Trophoblast cell (in vitro differentiated cells and primary cell): ENCODE measurements at regions not wholly inside any gene's neighbourhood (a gene's known extent, or its start where the extent isn't known, plus 50 kb on each side); places are given as distances from the start of the nearest gene placed in this dataset.

Source experiments
- DNase-seq, 2 donors: peaks; one replicate each; pipeline ENCODE4 v3.0.0-alpha.2; 2016
- H2AFZ ChIP-seq: 2 replicates; pipeline ENCODE4 v1.6.1; 2013; ENCODE audit warnings: low read length, moderate library complexity, mild to moderate bottlenecking; ENCODE audit not compliant: insufficient read depth, poor library complexity
- H2AK5ac ChIP-seq: 2 replicates; pipeline ENCODE4 v1.6.1; 2013; ENCODE audit warnings: mild to moderate bottlenecking, low read length
- H2BK120ac ChIP-seq: 2 replicates; pipeline ENCODE4 v1.6.1; 2013; ENCODE audit warnings: low read length, mild to moderate bottlenecking, moderate library complexity; ENCODE audit not compliant: insufficient read depth, poor library complexity
- H2BK12ac ChIP-seq: 2 replicates; pipeline ENCODE4 v1.6.1; 2013; ENCODE audit warnings: mild to moderate bottlenecking, low read length, moderate library complexity
- H2BK5ac ChIP-seq: 2 replicates; pipeline ENCODE4 v1.6.1; 2013; ENCODE audit warnings: low read length, low read depth, moderate library complexity, mild to moderate bottlenecking; ENCODE audit not compliant: poor library complexity
- H3K14ac ChIP-seq: 2 replicates; pipeline ENCODE4 v1.6.1; 2013; ENCODE audit warnings: mild to moderate bottlenecking, low read length
- H3K18ac ChIP-seq: 2 replicates; pipeline ENCODE4 v1.6.1; 2013; ENCODE audit warnings: mild to moderate bottlenecking, low read length
- H3K23ac ChIP-seq: 2 replicates; pipeline ENCODE4 v1.6.1; 2013; ENCODE audit warnings: low read length
- H3K27ac ChIP-seq: 2 replicates; pipeline ENCODE4 v1.5.1; 2013; ENCODE audit warnings: low read depth, mild to moderate bottlenecking, inconsistent platforms, low read length, moderate library complexity
- H3K27me3 ChIP-seq: 2 replicates; pipeline ENCODE4 v1.6.1; 2013; ENCODE audit warnings: inconsistent platforms, mild to moderate bottlenecking, low read length, moderate library complexity; ENCODE audit not compliant: insufficient read depth
- H3K36me3 ChIP-seq, 2 experiments: 1 replicate in 1 of 2; 2 replicates in 1 of 2; pipeline ENCODE4 v1.6.1; 2013; ENCODE audit warnings: low read length in 2 of 2, mild to moderate bottlenecking in 2 of 2, moderate library complexity in 1 of 2; ENCODE audit not compliant: insufficient read depth in 2 of 2, control insufficient read depth in 1 of 2
- H3K4ac ChIP-seq: 2 replicates; pipeline ENCODE4 v1.6.1; 2013; ENCODE audit warnings: low read depth, mild to moderate bottlenecking, low read length, moderate library complexity
- H3K4me1 ChIP-seq, 2 experiments: 1 replicate in 1 of 2; 2 replicates in 1 of 2; pipeline ENCODE4 v1.6.1; 2013; ENCODE audit warnings: low read length in 2 of 2, mild to moderate bottlenecking in 2 of 2, moderate library complexity in 1 of 2; ENCODE audit not compliant: insufficient read depth in 2 of 2, control insufficient read depth in 1 of 2
- H3K4me2 ChIP-seq: 2 replicates; pipeline ENCODE4 v1.6.1; 2013; ENCODE audit warnings: inconsistent platforms, mild to moderate bottlenecking, low read length, moderate library complexity
- H3K4me3 ChIP-seq: 2 replicates; pipeline ENCODE4 v1.5.1; 2013; ENCODE audit warnings: mild to moderate bottlenecking, low read depth, low read length, inconsistent platforms
- H3K79me1 ChIP-seq: one replicate; pipeline ENCODE4 v1.6.1; 2013; ENCODE audit warnings: low read length
- H3K79me2 ChIP-seq: 2 replicates; pipeline ENCODE4 v1.6.1; 2013; ENCODE audit warnings: low read length, mild to moderate bottlenecking; ENCODE audit not compliant: control insufficient read depth, insufficient read depth, poor library complexity
- H3K9ac ChIP-seq: 2 replicates; pipeline ENCODE4 v1.6.1; 2013; ENCODE audit warnings: mild to moderate bottlenecking, low read length
- H3K9me3 ChIP-seq: 2 replicates; pipeline ENCODE4 v1.6.1; 2013; ENCODE audit warnings: low read depth, mild to moderate bottlenecking, control low read depth, inconsistent platforms, low read length; ENCODE audit not compliant: insufficient read depth
- H4K12ac ChIP-seq: 2 replicates; pipeline ENCODE4 v1.6.1; 2013; ENCODE audit warnings: low read depth, mild to moderate bottlenecking, low read length, moderate library complexity
- H4K8ac ChIP-seq: 2 replicates; pipeline ENCODE4 v1.6.1; 2013; ENCODE audit warnings: low read depth, mild to moderate bottlenecking, low read length, moderate library complexity
- H4K91ac ChIP-seq: one replicate; pipeline ENCODE4 v1.6.1; 2013; ENCODE audit warnings: low read depth, mild to moderate bottlenecking, low read length, moderate library complexity
- WGBS: extraction: QIAGEN DNeasy Blood & Tissue Kit; methylation state at CpG from one replicate; pipeline ENCODE4 v1.1.7; 2013; ENCODE audit warnings: missing lambda C conversion rate; ENCODE audit not compliant: insufficient read length, insufficient coverage; ENCODE audit errors: extremely low coverage; 5-methylcytosine and 5-hydroxymethylcytosine counted together

DNA sequence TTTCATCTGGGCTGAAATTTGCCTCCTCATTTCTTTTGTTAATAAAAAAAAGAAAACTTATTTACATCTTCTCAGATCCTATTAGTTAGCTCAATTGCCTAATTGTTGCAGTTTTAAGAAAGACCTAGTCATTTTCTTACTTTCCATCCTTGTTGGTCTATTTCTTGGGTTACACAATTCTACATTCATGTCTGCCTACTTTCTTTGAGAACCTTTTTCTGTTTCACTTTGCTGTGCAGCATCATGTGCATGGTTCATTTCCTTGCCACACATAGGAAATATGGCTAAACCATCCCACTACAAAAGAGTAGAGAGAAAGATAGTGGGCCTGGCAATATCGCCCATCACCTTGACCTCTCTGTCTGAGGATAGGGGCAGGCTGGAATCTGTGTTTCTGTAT, 780.7 kb upstream of the FANCL start:
- H4K91ac ChIP-seq = no peak overlapping the region
- no peaks in the 10 kb centered on the region for H3K36me3 ChIP-seq
- no peak overlapping the region for H3K18ac ChIP-seq
- H2AK5ac ChIP-seq = no peak overlapping the region
- H3K14ac ChIP-seq = no peak overlapping the region
- no peaks in the 10 kb centered on the region for H3K9me3 ChIP-seq
- no peak overlapping the region for H3K4me2 ChIP-seq
- no peak for DNase-seq
- H2BK12ac ChIP-seq = no peak overlapping the region
- no peak overlapping the region for H3K9ac ChIP-seq
- no peak overlapping the region for H2AFZ ChIP-seq
- no peaks in the 10 kb centered on the region for H3K27me3 ChIP-seq
- H3K4ac ChIP-seq = no peak overlapping the region
- no peak overlapping the region for H3K4me3 ChIP-seq
- H3K27ac ChIP-seq = no peak overlapping the region
- no CpG with 5 or more reads among the region's 1 CpG for WGBS
- no peaks in the 10 kb centered on the region for H3K79me2 ChIP-seq
- no peak overlapping the region for H2BK5ac ChIP-seq
- H3K79me1 ChIP-seq = no peaks in the 10 kb centered on the region
- H4K8ac ChIP-seq = no peak overlapping the region
- no peak overlapping the region for H2BK120ac ChIP-seq
- H3K23ac ChIP-seq = no peak overlapping the region
- H3K4me1 ChIP-seq = no peaks in the 10 kb centered on the region
- H4K12ac ChIP-seq = no peak overlapping the region

GRCh38 chr2:59019566-59020159, 778.5 kb upstream of the FANCL start:
- H4K12ac ChIP-seq = no peak overlapping the region
- H3K4me1 ChIP-seq = no peaks in the 10 kb centered on the region
- no peak overlapping the region for H4K91ac ChIP-seq
- no peak overlapping the region for H3K18ac ChIP-seq
- H3K14ac ChIP-seq = no peak overlapping the region
- no peaks in the 10 kb centered on the region for H3K36me3 ChIP-seq
- H3K4me3 ChIP-seq = no peak overlapping the region
- no peak overlapping the region for H3K4ac ChIP-seq
- no peak overlapping the region for H2BK5ac ChIP-seq
- no peaks in the 10 kb centered on the region for H3K27me3 ChIP-seq
- WGBS = no CpG with 5 or more reads among the region's 7 CpGs
- no peak overlapping the region for H2AFZ ChIP-seq
- H3K79me1 ChIP-seq = no peaks in the 10 kb centered on the region
- no peak overlapping the region for H2AK5ac ChIP-seq
- H3K23ac ChIP-seq = no peak overlapping the region
- H3K9ac ChIP-seq = no peak overlapping the region
- H4K8ac ChIP-seq = no peak overlapping the region
- H3K79me2 ChIP-seq = no peaks in the 10 kb centered on the region
- peaks cover 2% of the 10 kb centered on the region for H3K9me3 ChIP-seq
- H2BK120ac ChIP-seq = no peak overlapping the region
- H3K27ac ChIP-seq = no peak overlapping the region
- no peak for DNase-seq
- H3K4me2 ChIP-seq = no peak overlapping the region
- no peak overlapping the region for H2BK12ac ChIP-seq

GRCh38 chr2:59018737-59019136, 777.6 kb upstream of the FANCL start:
- H2AFZ ChIP-seq = no peak overlapping the region
- H2AK5ac ChIP-seq = no peak overlapping the region
- H3K36me3 ChIP-seq = no peaks in the 10 kb centered on the region
- H3K4me1 ChIP-seq = no peaks in the 10 kb centered on the region
- H3K79me2 ChIP-seq = no peaks in the 10 kb centered on the region
- no peak overlapping the region for H4K12ac ChIP-seq
- H3K14ac ChIP-seq = no peak overlapping the region
- H3K23ac ChIP-seq = no peak overlapping the region
- no peak overlapping the region for H2BK120ac ChIP-seq
- H3K79me1 ChIP-seq = no peaks in the 10 kb centered on the region
- DNase-seq = no peak
- H3K9ac ChIP-seq = no peak overlapping the region
- H3K4me3 ChIP-seq = no peak overlapping the region
- no CpG with 5 or more reads among the region's 3 CpGs for WGBS
- H3K18ac ChIP-seq = no peak overlapping the region
- H2BK5ac ChIP-seq = no peak overlapping the region
- no peak overlapping the region for H3K4ac ChIP-seq
- H3K27me3 ChIP-seq = no peaks in the 10 kb centered on the region
- no peak overlapping the region for H4K91ac ChIP-seq
- H3K27ac ChIP-seq = no peak overlapping the region
- peaks cover 2% of the 10 kb centered on the region for H3K9me3 ChIP-seq
- H4K8ac ChIP-seq = no peak overlapping the region
- H3K4me2 ChIP-seq = no peak overlapping the region
- H2BK12ac ChIP-seq = no peak overlapping the region

DNA sequence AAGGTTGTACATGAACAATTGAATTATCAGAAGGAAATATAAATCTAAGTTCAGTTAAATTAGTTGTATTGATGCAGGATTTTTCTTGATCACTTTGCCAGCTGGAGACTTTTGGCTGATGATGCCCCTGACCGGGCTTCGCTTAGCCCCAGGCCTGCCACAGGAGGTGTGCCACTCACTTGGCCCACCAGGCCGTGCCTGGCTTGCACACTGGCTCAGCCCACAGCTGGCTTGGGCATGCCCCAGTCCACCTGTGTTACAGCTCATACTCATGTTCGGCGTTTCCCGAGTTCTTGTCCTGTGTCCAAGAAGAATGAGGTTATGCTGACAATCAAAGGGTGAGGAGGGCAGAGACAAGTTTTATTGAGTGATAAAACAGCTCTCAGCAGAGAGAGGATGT, 773.9 kb upstream of the FANCL start:
- no peaks in the 10 kb centered on the region for H3K4me1 ChIP-seq
- no peak overlapping the region for H3K14ac ChIP-seq
- H3K4me2 ChIP-seq = no peak overlapping the region
- H3K18ac ChIP-seq = no peak overlapping the region
- no peak overlapping the region for H4K8ac ChIP-seq
- no peak overlapping the region for H2BK120ac ChIP-seq
- no peaks in the 10 kb centered on the region for H3K79me1 ChIP-seq
- no peak overlapping the region for H2AK5ac ChIP-seq
- H3K9me3 ChIP-seq = peaks cover 2% of the 10 kb centered on the region
- no CpG with 5 or more reads among the region's 6 CpGs for WGBS
- no peak overlapping the region for H4K12ac ChIP-seq
- peak overlapping the region; percentile 1 for H3K4me3 ChIP-seq
- no peak overlapping the region for H3K27ac ChIP-seq
- no peak overlapping the region for H3K4ac ChIP-seq
- no peak overlapping the region for H4K91ac ChIP-seq
- H3K9ac ChIP-seq = no peak overlapping the region
- H3K79me2 ChIP-seq = no peaks in the 10 kb centered on the region
- H3K23ac ChIP-seq = no peak overlapping the region
- H3K36me3 ChIP-seq = no peaks in the 10 kb centered on the region
- H2BK12ac ChIP-seq = no peak overlapping the region
- no peak for DNase-seq
- H3K27me3 ChIP-seq = no peaks in the 10 kb centered on the region
- H2BK5ac ChIP-seq = no peak overlapping the region
- no peak overlapping the region for H2AFZ ChIP-seq
